OCI-LY1 (cell line): ENCODE measurements at regions not wholly inside any gene's neighbourhood (a gene's known extent, or its start where the extent isn't known, plus 50 kb on each side); places are given as distances from the start of the nearest gene placed in this dataset.

Experiments
- CTCF ChIP-seq: fragments of 200-600 bp; sonication (generic), shearing (Covaris generic); IDR thresholded peaks from 2 replicates; pipeline ENCODE4 v1.5.1; 2017; ENCODE audit warnings: mild to moderate bottlenecking, antibody characterized with exemption, low read length, moderate library complexity, mixed read lengths
- EZH2 ChIP-seq: fragments of 200-600 bp; sonication (generic), shearing (Covaris generic); IDR thresholded peaks from 2 replicates; pipeline ENCODE4 v1.8.0; 2017; ENCODE audit warnings: borderline replicate concordance, mixed run types, mild to moderate bottlenecking, antibody characterized with exemption, low read length, moderate library complexity, mixed read lengths

- TF ChIP-seq CTCF (no peak), EZH2 (no peak)
Measured at GRCh38 chr20:55579802-55580201, 425.5 kb downstream of the CBLN4 start.
